ENCODE measurements at regions not wholly inside any gene's neighbourhood (a gene's known extent, or its start where the extent isn't known, plus 50 kb on each side); places are given as distances from the start of the nearest gene placed in this dataset.

GRCh38 chr18:42179542-42180121, 224.6 kb downstream of the PIK3C3 start:
- POLR2A ChIA-PET = no interaction called here
- Histone ChIP-seq H3K4me3 (no peak overlapping the region), H3K27ac (no peak overlapping the region), H3K9me3 (no peaks in the 10 kb centered on the region), H3K4me2 (no peak overlapping the region), H3K4me1 (peaks cover 13% of the 10 kb centered on the region; the same call in 2 of the 3 replicates)
- TF ChIP-seq RCOR1 (IDR thresholded peaks at IDR 0.05; ENCODE audit: low read depth, low read length) = no peak
- TF ChIP-seq PHF8 (IDR thresholded peaks at IDR 0.05; ENCODE audit: borderline replicate concordance, low read depth) = no peak
- TF ChIP-seq ATOH8 (CRISPR knock-in tag; IDR thresholded peaks at IDR 0.05; ENCODE audit: low read depth) = no peak
- no peak for TF ChIP-seq CTCF (IDR thresholded peaks at IDR 0.05)
- TF ChIP-seq CHD2 (IDR thresholded peaks at IDR 0.05; ENCODE audit: low read length, partially characterized antibody) = no peak
- no peak for TF ChIP-seq ZSCAN20 (CRISPR knock-in tag; IDR thresholded peaks at IDR 0.05)
- no peak for TF ChIP-seq BCL3 (IDR thresholded peaks at IDR 0.05)
- no peak for TF ChIP-seq JUN (IDR thresholded peaks at IDR 0.05)
- TF ChIP-seq CBX2 (IDR thresholded peaks at IDR 0.05; ENCODE audit: borderline replicate concordance, low read depth) = no peak
- TF ChIP-seq EHF (CRISPR knock-in tag; IDR thresholded peaks at IDR 0.05) = no peak
- TF ChIP-seq MAX (IDR thresholded peaks at IDR 0.05) = no peak
- ATAC-seq (no peak), FAIRE-seq (no peak), DNase-seq (ENCODE audit: low read depth in 1 of 2, low spot score in 1 of 2) (no peak)
- CTCF ChIA-PET = no interaction called here
- 44% methylated on average over 6 of the region's 6 CpGs for WGBS (ENCODE audit: missing lambda C conversion rate)

GRCh38 chr18:42181474-42181873, 226.4 kb downstream of the PIK3C3 start:
- Histone ChIP-seq H3K4me1 (peaks cover 13% of the 10 kb centered on the region; the same call in 2 of the 3 replicates), H3K4me2 (no peak overlapping the region), H3K27ac (no peak overlapping the region), H3K4me3 (no peak overlapping the region), H3K9me3 (no peaks in the 10 kb centered on the region)
- ATAC-seq (no peak), FAIRE-seq (no peak), DNase-seq (ENCODE audit: low read depth in 1 of 2, low spot score in 1 of 2) (no peak)
- WGBS (ENCODE audit: missing lambda C conversion rate) = 69% methylated on average over 3 of the region's 3 CpGs
- ChIA-PET CTCF (no interaction called here), POLR2A (no interaction called here)
- TF ChIP-seq ELK1 (IDR thresholded peaks at IDR 0.05; ENCODE audit: low read depth, low read length) (no peak), HES2 (IDR thresholded peaks at IDR 0.05) (no peak), HDAC2 (IDR thresholded peaks at IDR 0.05) (no peak), BCL3 (IDR thresholded peaks at IDR 0.05) (no peak), NPAS2 (CRISPR knock-in tag; IDR thresholded peaks at IDR 0.05; ENCODE audit: borderline replicate concordance) (no peak), EHF (CRISPR knock-in tag; IDR thresholded peaks at IDR 0.05) (no peak), FOSL2 (IDR thresholded peaks at IDR 0.05) (no peak), FOSL2 (CRISPR knock-in tag; IDR thresholded peaks at IDR 0.05) (no peak), JUN (IDR thresholded peaks at IDR 0.05) (no peak), SREBF2 (IDR thresholded peaks at IDR 0.05) (no peak), RCOR1 (IDR thresholded peaks at IDR 0.05; ENCODE audit: low read depth, low read length) (no peak), RNF2 (IDR thresholded peaks at IDR 0.05; ENCODE audit: borderline replicate concordance, low read depth) (no peak), SMC3 (IDR thresholded peaks at IDR 0.05) (no peak), EHMT2 (IDR thresholded peaks at IDR 0.05; ENCODE audit: low read depth) (no peak), HOXA7 (CRISPR knock-in tag; IDR thresholded peaks at IDR 0.05) (no peak), POLR2A (IDR thresholded peaks at IDR 0.05; ENCODE audit: low read length) (no peak), HMGXB4 (CRISPR knock-in tag; IDR thresholded peaks at IDR 0.05; ENCODE audit: borderline replicate concordance) (no peak)
